ENCODE measurements at regions not wholly inside any gene's neighbourhood (a gene's known extent, or its start where the extent isn't known, plus 50 kb on each side); places are given as distances from the start of the nearest gene placed in this dataset.

GRCh38 chr6:164034602-164035140 is 620.2 kb downstream of the QKI start:
- TF ChIP-seq POLR2A (IDR thresholded peaks at IDR 0.05) (no peak), CTCF (IDR thresholded peaks at IDR 0.05) (no peak), POLR2AphosphoS5 (IDR thresholded peaks at IDR 0.05) (no peak)
